Endothelial cell of hepatic sinusoid (primary cell): ENCODE measurements at regions not wholly inside any gene's neighbourhood (a gene's known extent, or its start where the extent isn't known, plus 50 kb on each side); places are given as distances from the start of the nearest gene placed in this dataset.

Experiments used
- in situ Hi-C: cut with HindIII; loops from 2 replicates; pipeline ENCODE4 v1.10.0; 2017; ENCODE audit warnings: low sequenced_read_pairs

DNA sequence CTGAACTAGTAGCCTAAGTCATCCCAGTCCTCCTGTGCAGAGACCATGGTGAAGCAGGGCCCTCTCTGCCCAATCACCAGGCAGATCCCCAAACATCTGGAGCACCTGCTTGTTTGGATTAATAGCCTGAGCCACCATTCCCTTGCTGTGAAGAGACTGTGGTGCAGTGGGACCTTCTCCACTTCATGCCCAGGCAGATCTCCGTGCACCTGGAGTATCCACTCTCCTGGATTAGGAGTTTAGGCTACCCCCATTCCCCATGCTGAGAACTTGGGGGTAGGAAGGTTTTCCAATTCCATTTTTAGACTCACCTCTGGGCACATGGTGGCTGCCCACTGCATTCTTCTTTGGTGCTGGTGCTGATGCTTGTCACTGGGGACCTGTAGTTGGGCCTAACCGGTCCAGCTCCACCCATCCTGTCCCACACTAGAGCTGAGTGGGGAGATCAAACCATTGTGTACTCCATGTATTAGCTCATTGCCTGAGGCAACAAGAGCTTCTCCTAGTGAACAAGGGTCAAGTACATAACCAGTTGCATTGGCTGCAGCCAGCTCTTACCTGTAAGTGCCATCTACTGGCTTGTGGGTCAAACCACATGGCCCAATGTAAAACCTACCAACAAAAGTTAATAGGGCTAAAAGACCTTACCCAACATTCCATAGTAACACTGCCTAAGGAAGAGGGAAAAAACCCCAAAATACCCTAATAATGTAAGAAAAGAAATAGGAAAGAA lies 382.5 kb upstream of the CBLB start:
- in situ Hi-C loops = no loop called here

DNA sequence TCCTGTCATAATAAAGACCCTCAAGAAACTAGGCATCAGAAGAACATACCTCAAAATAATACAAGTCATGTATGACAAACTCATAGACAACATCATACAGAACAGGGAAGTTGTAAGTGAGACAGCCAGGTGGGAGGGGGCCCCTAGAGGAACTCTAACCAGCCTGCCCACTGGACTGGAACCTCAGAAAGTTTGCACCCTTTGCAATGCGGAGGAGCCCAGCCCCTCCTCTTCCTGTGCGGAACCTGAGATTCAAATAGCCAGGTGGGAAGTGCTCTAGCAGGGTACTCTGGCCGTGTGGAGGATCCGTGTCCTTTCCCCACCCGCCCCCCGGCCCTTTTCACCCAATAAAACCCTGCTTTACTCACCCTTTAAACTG lies 387.0 kb upstream of the CBLB start:
- in situ Hi-C loops = no loop called here

DNA sequence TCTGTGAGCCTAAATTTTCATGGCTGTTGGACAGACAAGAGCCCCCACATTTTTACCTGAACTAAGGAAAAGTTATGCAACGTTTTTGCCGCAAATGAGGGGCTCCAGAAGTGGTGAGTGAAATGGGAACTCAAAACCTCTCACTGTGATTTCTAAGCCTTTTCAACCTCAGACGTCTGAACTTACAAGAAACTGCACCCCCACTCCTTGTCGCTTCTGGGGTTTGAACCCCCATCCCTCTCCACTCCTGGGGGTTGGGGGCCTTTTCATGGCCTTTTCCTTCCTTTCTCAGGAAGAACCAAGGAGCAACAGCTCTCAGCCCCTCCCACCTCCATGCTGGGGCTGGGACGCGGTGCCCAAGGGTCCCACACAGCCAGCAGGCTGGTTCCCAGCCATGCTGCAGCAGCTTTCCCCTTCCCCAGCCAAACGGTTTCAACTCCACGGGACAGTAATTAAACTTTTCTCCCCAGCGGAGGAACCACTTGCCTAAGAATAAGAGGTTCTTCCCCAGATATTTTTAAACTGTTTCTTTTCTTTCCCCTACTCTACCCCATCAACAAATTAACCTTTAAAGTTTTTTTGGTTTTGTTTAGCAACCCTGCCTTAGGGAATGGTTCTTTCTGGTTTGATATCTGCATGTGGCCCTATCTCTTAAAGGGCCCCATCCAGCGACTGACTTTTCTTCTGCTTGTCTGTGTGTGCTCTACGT lies 387.6 kb upstream of the CBLB start:
- in situ Hi-C loops = no loop called here

DNA sequence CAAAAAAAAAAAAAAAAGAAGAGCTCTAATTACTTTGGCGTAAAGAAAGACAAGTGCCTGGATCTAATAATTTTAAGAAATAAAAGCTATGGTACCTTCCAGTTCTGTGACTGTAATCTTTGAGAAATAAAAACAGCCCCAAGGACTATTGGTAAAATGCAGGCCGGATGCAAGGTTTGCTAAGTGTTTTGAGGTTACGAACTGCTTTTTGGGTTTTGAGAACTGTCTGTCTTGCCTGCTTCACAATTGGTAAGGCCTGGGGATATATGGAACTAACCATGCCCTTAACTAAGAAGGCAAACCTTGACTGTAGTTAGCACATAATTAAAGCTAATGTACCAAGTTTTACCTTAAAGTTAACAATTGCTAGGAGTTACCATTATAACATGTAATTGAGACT lies 388.4 kb upstream of the CBLB start:
- in situ Hi-C loops = no loop called here

DNA sequence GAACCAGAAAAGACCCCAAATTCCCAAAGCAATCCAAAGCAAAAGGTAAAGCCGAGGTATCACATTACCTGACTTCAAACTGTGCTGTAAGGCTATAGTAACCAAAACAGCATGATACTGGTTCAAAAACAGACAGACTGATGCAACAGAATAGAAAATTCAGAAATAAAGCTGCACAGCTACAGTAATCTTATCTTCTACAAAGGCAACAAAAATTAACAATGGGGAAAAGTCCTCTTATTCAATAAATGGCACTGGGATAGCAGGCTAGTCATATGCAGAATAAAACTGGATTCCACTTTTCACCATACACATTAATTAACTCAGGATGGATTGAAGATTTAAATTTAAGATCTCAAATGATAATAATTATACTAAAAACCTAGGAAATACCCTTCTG lies 392.6 kb upstream of the CBLB start:
- in situ Hi-C loops = no loop called here

DNA sequence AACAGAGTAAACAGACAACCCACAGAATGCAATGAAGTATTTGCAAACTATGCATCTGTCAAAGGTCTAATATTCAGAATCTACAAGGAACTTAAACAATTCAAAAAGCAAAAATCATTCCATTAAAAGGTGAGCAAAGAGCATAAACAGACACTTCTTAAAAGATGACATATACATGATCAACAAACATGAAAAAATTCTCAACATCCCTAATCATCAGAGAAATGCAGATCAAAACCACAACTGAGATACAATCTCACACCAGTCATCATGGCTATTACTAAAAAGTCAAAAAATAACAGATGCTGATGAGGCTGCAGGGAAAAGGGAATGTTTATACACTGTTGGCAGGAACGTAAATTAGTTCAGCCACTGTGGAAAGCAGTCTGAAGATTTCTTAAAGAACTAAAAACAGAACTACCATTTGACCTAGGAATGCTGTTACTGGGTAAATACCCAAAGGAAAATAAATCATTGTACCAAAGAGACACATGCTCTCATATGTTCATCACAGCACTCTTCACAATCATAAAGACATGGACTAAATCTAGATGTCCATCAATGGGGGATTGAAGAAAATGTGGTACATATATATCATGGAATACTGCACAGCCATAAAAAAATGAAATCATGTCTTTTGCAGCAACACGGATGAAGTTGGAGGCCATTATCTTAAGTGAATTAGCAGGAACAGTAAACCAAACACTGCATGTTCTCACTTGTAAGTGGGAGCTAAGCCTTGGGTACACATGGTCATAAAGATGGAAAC lies 393.3 kb upstream of the CBLB start:
- in situ Hi-C loops = no loop called here

DNA sequence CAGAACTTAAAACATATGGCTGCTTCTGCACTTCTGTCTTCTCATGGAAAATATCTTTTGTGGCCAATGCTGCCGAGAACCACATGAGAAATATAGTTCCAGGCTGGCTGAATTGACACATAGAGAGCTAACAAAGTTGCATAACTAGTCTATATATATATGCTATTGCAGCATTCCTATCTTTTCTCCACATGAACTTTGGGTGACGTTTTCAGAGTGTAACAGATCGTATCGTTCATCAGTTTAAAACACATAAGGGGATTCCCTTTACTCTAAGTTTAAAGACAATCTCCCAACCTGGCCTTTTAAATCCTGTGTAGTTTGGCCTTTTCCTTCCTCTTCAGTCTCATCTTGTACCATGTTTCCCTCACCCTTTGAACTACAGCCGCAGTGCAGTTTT lies 394.2 kb upstream of the CBLB start:
- in situ Hi-C loops = no loop called here

DNA sequence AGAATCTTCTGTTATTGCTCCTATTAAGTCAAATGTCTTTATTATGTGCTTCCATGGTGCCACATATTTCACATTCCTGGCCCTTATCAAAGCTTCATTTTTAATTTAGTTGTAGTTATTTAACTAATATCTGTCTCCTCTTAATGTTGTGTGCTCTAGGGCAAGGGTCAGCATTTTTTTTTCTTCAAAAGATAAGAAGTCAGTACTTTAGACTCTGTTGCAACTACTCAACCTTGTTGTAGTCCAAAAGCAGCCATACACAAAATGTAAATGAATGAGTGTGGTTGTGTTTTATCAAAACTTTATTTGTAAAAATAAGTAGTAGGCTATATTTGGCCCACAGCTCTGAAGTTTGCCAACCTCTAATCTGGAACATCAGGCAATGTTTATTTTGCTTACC lies 394.7 kb upstream of the CBLB start:
- in situ Hi-C loops = no loop called here

DNA sequence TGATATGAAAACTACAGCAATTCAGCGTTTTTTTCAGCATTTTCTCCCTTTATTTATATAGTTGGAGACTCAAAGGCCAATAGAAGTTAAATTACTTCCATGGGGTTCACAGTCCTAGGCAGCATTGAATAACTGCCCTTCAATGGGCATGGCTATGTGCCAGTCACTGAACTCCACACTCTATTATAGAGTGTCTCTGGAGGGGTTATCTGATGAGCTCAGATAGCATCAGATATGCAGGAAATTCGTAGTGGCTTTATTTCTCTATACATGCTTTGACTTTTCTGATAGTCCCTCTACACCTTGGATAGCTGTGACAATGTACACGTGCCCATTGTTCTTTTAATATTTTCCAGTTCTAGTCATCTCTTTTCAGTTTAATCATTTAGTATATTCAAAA lies 396.9 kb upstream of the CBLB start:
- in situ Hi-C loops = no loop called here

DNA sequence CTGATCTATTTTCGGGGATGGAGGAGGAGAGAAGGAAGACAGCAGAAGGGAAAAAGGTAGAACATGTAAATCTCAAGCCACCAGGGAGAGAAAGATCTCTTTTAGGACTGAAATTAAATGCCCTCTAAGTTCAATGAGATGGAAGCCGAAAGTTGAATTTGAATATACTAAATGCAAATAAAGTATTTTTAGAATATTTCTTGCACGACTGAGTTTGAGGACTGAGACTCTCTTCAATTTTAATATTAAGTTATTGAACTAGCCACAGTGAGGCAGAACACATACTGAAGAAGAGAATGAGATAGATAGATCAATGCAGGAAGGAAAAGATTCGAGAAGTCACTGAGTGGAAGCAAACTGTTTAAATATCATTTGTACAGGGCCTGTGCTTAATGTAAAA lies 399.9 kb upstream of the CBLB start:
- in situ Hi-C loops = no loop called here

DNA sequence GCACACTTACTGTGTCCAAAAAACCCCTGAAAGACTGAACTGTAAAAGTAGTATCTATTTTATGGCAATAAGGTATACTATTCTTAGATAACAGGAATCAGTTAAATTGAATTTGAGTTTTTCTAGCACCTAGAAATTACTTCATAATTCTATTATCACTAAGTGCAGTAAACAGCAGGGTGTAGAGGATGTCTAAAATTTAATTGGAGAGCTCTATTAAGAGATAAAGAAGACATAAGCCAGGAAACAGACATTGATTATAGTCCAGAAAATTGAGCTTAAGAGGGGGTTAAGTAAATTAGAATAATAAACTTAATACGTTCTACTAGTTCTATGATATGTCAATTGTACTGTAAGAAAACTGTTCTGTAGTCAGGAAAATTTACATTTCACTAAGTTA lies 403.5 kb upstream of the CBLB start:
- in situ Hi-C loops = no loop called here

DNA sequence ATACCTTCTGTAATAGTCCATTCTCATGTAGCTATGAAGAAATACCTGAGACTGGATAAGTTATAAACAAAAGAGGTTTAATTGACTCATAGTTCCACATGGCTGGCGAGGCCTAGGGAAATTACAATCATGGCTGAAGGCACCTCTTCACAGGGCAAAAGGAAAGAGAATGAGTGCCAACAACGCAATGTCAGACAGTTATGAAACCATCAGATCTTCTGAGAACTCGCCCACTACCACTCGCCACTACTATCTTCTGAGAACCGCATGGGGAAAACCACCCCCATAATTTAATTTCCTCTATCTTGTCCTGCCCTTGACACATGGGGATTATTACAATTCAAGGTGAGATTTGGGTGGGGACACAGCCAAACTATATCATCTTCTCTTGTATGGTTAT lies 406.8 kb upstream of the CBLB start:
- in situ Hi-C loops = no loop called here

DNA sequence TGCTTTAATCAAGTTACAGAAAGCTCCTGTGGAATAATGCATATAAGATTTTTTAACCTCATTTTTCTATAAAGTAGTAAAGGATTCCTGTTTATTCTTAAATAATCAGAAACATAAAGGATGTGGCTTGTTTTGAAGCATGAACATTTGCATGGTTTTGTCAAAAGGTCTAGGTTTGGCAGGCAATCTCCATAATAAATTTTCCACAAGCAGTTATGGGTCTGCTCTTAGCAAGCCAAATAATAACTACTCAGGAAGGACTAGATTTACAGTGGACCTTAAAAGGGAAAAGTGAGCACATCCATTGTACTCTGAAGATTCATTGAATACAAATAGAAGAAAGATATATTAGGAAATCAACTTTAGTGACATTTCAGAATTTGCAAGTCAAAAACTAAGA lies 407.3 kb upstream of the CBLB start:
- in situ Hi-C loops = no loop called here

DNA sequence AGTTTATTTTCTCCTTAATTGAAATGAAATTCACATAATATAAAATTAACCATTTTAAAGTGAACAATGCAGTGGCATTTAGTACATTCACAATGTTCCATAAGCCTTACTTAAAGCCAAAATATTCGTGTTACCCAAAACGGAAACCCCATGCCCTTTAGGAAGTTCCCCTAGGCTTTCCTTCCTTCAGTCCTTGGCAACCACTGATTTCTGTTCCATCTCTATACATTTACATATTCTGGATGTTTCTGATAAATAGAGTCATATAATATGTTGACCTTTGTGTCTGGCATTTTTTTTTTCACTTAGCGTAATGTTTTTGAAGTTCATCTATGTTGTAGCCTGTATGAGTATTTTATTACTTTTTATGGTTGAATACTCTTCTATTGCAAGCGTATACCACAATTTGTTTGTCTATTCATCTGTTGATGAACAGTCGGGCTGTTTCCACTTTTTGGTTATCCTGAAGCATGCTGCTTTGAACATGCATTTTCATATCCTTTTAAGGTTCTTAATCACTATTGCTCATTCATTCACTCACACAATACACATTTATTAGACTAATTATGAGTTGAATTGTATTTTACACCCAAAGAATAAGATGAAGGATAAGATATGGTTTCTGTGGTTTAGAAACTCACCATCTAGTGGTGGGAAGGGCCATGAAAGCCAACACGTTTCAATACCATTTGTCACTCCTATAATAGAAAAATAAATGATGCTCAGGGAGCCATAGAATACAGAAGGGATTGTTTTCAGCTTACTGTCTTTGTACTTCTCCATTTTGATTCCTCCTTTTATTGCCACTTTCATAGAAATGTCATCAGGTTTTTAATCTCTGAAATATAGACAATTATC lies 408.2 kb upstream of the CBLB start:
- in situ Hi-C loops = no loop called here

DNA sequence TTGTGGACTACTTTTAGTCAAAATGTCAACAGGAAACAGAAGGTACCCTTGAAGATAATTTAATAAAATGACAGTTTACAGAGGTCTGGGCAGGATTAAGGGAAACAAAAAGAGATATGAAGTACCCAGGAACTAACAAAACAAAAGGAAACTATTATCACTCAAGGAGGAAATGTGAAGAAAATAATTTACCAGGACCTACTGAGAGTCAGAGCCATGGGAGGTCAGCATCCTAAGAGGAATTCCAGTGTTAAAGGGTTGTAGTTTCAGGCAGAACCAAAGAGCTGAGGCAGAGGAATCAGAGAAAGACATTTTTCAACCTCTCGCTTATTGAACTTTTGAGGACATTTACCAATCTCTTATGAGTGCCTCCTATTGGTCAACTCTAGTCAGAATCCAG lies 408.9 kb upstream of the CBLB start:
- in situ Hi-C loops = no loop called here

DNA sequence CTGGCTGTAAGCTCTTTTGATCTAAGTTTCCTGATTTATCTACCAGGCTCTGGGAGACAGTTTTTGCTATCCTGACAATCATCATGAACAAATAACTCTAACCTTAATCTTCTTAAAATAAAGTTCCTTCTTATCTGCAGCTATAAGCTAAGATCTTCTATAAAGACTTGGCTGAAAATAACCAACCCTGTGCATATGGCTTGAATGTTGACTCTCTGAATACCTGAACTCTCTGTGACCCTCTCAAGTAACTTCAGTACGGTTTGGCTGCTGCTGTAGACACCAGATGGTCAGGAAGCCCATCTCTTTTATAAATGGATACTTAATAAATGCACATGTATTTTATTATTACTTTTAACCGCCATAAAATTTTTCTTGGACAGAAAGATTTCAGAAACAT lies 412.4 kb upstream of the CBLB start:
- in situ Hi-C loops = no loop called here

DNA sequence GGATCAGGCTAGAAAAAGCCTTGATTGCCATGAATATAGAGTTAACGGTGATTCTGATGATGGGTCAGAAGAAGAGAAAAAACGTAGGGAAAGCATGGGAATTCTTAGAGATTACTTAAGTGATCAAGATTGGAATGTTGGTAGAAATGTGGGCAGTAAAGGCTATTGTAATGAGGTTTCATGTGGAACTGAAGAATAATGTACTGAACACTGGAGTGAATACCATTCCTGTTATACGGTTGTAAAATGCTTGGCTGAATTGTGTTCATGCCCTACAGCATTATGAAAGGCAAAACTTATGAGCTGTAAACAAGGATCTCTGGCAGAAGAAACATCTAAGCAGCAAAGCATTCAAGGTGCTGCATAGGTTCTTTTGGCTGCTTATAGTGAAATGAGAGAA lies 414.1 kb upstream of the CBLB start:
- in situ Hi-C loops = no loop called here

DNA sequence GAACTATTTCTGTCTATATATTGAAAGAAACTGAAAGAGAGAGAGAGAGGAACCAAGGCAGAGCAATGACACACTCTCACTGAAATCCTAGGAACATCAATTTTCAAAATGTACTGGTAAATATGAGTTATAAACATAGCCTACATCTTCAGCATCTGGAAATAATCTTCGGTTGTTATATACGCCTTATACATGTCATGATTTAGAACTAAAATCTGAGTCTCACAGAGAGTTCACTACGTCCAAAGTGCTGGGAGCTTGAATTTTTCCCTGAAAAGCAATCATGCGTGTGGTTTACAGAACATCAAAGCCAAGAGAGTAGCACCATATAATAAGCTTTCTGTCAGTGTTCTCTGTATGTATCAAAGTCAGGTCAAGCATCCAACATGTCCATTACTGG lies 420.0 kb upstream of the CBLB start:
- in situ Hi-C loops = no loop called here

DNA sequence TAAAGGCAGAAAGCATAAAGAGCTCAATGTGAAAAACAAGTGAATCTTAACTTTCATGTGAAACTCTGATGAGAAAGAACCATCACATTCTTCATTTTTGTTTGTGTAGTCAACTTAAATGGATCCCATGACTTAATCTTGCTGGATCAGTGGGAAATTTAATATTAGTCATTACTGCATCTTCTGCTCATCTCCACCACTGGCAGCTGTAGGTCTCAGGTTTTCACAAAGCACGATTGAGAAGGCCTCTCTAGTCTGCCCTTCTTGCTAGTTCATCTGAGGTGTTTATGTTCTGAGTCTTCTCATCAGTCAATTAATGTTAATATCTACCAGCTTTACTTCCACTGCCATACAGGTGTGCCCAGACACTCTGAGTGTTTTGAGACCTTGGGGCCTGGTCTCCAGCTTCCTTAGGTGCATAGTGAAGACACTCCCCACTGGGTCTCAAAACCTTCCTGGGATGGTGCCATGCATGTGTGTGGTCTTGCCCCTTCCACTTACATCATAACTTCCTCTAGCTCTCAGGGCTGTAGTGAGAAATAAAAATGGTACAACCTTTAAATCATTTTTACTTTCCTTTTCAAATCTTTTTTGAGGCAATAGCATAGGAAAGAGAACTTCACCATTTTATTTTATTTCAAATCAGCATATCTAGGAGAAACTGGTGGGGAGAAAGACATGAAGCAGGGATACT lies 421.6 kb upstream of the CBLB start:
- in situ Hi-C loops = no loop called here

DNA sequence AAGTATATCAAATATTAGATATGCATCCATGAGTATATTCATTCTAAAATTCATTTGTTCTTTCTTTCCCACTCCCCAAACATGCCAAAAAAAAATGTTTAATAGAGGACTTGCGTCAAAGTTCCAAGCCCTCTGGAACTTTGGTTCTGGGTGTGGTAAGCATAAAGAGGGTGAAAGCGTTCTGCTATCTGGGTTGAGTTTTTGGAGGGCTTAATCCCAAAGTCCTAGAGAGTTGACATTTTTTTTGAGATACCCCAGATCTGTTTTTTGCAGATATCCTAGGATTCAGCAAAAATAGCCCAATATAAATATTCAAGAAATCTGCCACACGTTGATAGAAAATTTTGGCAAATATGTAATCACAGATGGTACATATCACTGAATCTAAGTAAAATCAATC lies 424.3 kb upstream of the CBLB start:
- in situ Hi-C loops = no loop called here

DNA sequence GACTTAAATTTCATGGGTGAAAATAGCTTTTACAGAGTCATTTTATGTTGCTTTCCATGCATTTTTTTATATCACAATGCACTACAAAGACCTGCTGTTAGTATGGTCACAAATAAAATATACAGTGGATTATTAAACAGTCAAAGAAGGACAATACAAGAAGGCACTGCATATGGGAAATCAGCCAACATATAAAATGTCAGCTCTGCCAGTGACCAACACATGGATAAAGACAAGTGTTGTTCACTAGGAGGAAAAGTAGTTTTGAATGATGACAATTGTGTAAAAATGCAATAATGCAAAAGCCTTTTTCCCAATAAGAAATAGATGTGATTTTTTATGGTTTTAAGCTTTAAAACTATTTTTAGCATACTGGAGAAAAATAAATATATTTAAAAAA lies 425.3 kb upstream of the CBLB start:
- in situ Hi-C loops = no loop called here
